Common myeloid progenitor, CD34-positive (primary cell): ENCODE measurements at regions not wholly inside any gene's neighbourhood (a gene's known extent, or its start where the extent isn't known, plus 50 kb on each side); places are given as distances from the start of the nearest gene placed in this dataset.

Source experiments
- CTCF ChIA-PET: fragments of 350-600 bp; sonication (Branson Sonifier 250); formaldehyde crosslinking; loops from one replicate; lab custom pipeline; 2021; ENCODE audit warnings: antibody characterized with exemption; lab: Charles Lee
- POLR2A ChIA-PET: fragments of 350-600 bp; sonication (Branson Sonifier 250); formaldehyde crosslinking; loops from one replicate; lab custom pipeline; 2021; ENCODE audit warnings: antibody characterized with exemption; lab: Charles Lee
- DNase-seq, 3 donors: peaks; one replicate each; pipeline versions ENCODE4 v3.0.0 to v3.0.0-alpha.2; 2013
- H3K27ac ChIP-seq, 2 experiments: 1 replicate in 1 of 2; 2 replicates in 1 of 2; pipeline ENCODE4 v1.7.0; 2013; ENCODE audit warnings: inconsistent platforms in 2 of 2, low read length in 2 of 2, mild to moderate bottlenecking in 2 of 2, low read depth in 1 of 2, moderate library complexity in 1 of 2; ENCODE audit not compliant: severe bottlenecking in 2 of 2, insufficient read depth in 1 of 2, poor library complexity in 1 of 2
- H3K27me3 ChIP-seq, 5 experiments: replicated peaks in 2 of 5; 1 replicate in 3 of 5; 2 replicates in 2 of 5; pipeline versions ENCODE4 v1.6.1 to v1.7.0; 2013; ENCODE audit warnings: low read length in 4 of 5, mild to moderate bottlenecking in 2 of 5, moderate library complexity in 2 of 5, inconsistent platforms in 1 of 5; ENCODE audit not compliant: insufficient read depth in 5 of 5, control insufficient read depth in 4 of 5
- H3K36me3 ChIP-seq, 4 experiments: 1 replicate in 2 of 4; 2 replicates in 2 of 4; pipeline versions ENCODE4 v1.6.1 to v1.7.0; 2013; ENCODE audit warnings: low read length in 3 of 4, control low read depth in 1 of 4, mild to moderate bottlenecking in 1 of 4; ENCODE audit not compliant: control insufficient read depth in 4 of 4, insufficient read depth in 4 of 4
- H3K4me1 ChIP-seq, 4 experiments: 1 replicate in 3 of 4; 2 replicates in 1 of 4; pipeline versions ENCODE4 v1.6.1 to v1.7.1; 2013; ENCODE audit warnings: low read length in 3 of 4, mild to moderate bottlenecking in 3 of 4, control low read depth in 1 of 4, inconsistent platforms in 1 of 4, moderate library complexity in 1 of 4; ENCODE audit not compliant: control insufficient read depth in 4 of 4, insufficient read depth in 4 of 4; ENCODE audit errors: control extremely low read depth in 1 of 4
- H3K4me3 ChIP-seq, 7 experiments: 1 replicate in 4 of 7; 2 replicates in 3 of 7; pipeline versions ENCODE4 v1.5.1 to v1.7.0; 2013; ENCODE audit warnings: mild to moderate bottlenecking in 7 of 7, low read length in 6 of 7, moderate library complexity in 6 of 7, inconsistent platforms in 2 of 7, low read depth in 2 of 7, control low read depth in 1 of 7; ENCODE audit not compliant: insufficient read depth in 4 of 7, control insufficient read depth in 1 of 7; ENCODE audit errors: extremely low read depth in 1 of 7
- H3K9me3 ChIP-seq, 5 experiments: 1 replicate in 4 of 5; 2 replicates in 1 of 5; pipeline versions ENCODE4 v1.6.1 to v1.7.1; 2013; ENCODE audit warnings: low read length in 4 of 5, mild to moderate bottlenecking in 2 of 5, inconsistent platforms in 1 of 5, low read depth in 1 of 5, moderate library complexity in 1 of 5; ENCODE audit not compliant: control insufficient read depth in 4 of 5, insufficient read depth in 2 of 5; ENCODE audit errors: control extremely low read depth in 1 of 5
- WGBS: methylation state at CpG from one replicate; pipeline ENCODE4 v1.1.5; 2013; ENCODE audit not compliant: insufficient coverage; 5-methylcytosine and 5-hydroxymethylcytosine counted together

DNA sequence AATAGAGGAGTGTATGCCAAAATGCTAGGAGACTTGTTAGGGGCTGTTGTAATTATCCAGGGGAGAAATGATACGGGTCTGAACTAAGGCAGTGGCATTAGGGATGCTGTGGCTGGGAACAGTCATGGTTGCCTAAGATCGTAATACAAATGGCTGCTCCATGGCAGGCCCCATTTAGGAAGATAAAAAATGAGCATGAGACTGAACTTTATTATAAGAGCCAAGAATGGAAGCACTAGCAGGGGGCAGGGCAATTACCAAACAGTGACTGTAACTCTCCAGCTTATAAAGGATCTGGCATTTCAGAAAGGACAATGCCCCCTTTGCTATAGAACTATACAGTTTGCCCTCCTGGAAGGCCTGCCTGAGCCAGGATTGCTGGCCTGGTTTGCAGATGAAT, 503.3 kb upstream of the CDH5 start:
- Histone ChIP-seq H3K36me3 (no peaks in the 10 kb centered on the region), H3K4me1 (no peaks in the 10 kb centered on the region), H3K27me3 (no peaks in the 10 kb centered on the region), H3K27ac (no peak overlapping the region), H3K9me3 (peaks cover 0 to 14% (median 0%) of the 10 kb centered on the region in 5 experiments), H3K4me3 (no peak overlapping the region)
- ChIA-PET CTCF (no interaction called here), POLR2A (no interaction called here)
- DNase-seq: no peak
- WGBS: 89% methylated on average over 2 of the region's 2 CpGs

- H3K9me3 ChIP-seq: peaks cover 0 to 14% (median 0%) of the 10 kb centered on the region in 5 experiments
- no peak for DNase-seq
- 100% methylated on average over 2 of the region's 3 CpGs for WGBS
- H3K27ac ChIP-seq: no peak overlapping the region
- no peaks in the 10 kb centered on the region for H3K27me3 ChIP-seq
- H3K36me3 ChIP-seq: no peaks in the 10 kb centered on the region
- no peak overlapping the region for H3K4me3 ChIP-seq
- POLR2A ChIA-PET: no interaction called here
- CTCF ChIA-PET: no interaction called here
- no peaks in the 10 kb centered on the region for H3K4me1 ChIP-seq
Measured at GRCh38 chr16:65861131-65861731, 505.3 kb upstream of the CDH5 start.

DNA sequence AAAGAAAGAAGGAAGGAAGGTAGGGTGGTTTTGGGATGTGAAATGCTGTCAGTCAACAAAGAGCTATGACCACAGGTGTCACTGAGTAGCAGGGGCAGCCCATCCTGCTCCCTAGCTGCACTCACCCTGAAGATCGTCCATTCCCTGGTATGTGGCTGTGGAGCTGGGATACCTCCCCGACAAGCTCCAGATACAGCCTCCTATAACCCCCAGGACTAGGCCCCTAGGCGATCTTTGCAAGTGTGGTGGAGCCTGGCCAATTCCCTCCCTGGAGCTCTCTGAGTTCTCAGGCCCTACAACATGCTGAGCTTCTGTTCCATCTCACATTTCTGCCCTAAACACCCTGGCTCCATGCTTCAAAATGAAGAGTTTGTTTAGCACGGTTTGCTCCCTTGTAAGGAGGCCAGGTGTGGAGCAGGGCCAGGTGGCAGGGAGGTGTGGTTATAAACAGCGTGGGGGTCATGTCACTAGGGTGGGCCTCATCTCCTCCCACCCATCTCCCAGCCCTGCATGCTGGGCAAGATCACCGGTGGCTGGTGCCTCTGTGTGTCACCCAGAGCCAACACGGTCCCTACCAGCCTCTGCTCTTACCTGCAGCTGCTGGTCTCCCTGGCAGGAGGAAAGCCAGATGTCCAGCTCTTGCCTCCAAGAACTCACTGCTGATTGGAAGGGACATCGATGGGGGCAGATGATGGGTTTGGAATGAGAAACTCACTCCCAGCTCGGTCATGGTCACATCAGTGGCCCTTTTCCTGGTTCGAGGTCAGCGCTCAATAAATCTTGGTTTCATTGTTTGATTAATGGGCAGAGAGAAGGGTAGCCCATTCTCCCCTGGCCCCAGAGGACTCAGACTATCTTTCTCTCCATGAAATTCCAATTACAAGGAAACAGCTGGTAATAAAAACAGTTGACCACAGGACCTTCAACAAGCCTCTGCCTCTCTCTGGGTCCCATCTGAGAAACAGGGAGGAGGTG, 511.0 kb upstream of the CDH5 start:
- CTCF ChIA-PET: no interaction called here

GRCh38 chr16:65846210-65846602, 520.3 kb upstream of the CDH5 start:
- Histone ChIP-seq H3K27me3 (peaks cover 0 to 2% (median 0%) of the 10 kb centered on the region in 5 experiments), H3K36me3 (no peaks in the 10 kb centered on the region), H3K4me1 (no peaks in the 10 kb centered on the region), H3K9me3 (no peaks in the 10 kb centered on the region), H3K4me3 (no peak overlapping the region), H3K27ac (no peak overlapping the region)
- POLR2A ChIA-PET: no interaction called here
- CTCF ChIA-PET: no interaction called here
- WGBS: 100% methylated on average over 1 of the region's 1 CpG
- DNase-seq: no peak

More for the DNA sequence above, 511.0 kb upstream of the CDH5 start:
- Histone ChIP-seq H3K27me3 (no peaks in the 10 kb centered on the region), H3K36me3 (no peaks in the 10 kb centered on the region), H3K4me3 (no peak overlapping the region), H3K27ac (no peak overlapping the region), H3K4me1 (no peaks in the 10 kb centered on the region), H3K9me3 (peaks cover 0 to 6% (median 2%) of the 10 kb centered on the region in 5 experiments)
- DNase-seq: no peak
- 89% methylated on average over 7 of the region's 11 CpGs for WGBS
- POLR2A ChIA-PET: no interaction called here

- Histone ChIP-seq H3K27me3 (peaks cover 0 to 2% (median 0%) of the 10 kb centered on the region in 5 experiments), H3K9me3 (no peaks in the 10 kb centered on the region), H3K27ac (no peak overlapping the region), H3K4me1 (no peaks in the 10 kb centered on the region), H3K4me3 (no peak overlapping the region), H3K36me3 (no peaks in the 10 kb centered on the region)
- 70% methylated on average over 2 of the region's 4 CpGs for WGBS
- POLR2A ChIA-PET: no interaction called here
- CTCF ChIA-PET: no interaction called here
- DNase-seq: no peak
Measured at GRCh38 chr16:65845466-65846209, 520.9 kb upstream of the CDH5 start.

DNA sequence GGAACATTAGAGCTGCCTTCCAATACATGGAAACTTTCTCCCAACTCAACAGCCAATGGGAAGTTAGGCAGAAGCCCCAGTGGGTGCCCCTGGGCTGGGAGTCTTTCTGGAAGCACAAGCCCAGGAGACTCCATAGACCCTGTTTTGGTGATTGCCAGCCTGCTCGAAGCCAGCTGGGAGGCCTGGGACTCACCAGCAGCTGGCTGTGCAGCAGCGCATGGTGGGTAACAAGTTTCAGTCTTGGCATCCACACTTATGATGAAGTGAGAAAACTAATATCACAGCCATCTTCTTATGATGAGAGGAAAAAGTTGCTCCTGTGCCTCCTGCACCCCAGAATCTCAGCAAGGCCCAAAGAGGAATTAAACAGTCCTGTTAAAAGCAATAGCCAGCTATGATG, 522.5 kb upstream of the CDH5 start:
- H3K27me3 ChIP-seq: peaks cover 0 to 2% (median 0%) of the 10 kb centered on the region in 5 experiments
- no peak overlapping the region for H3K27ac ChIP-seq
- DNase-seq: no peak
- H3K9me3 ChIP-seq: no peaks in the 10 kb centered on the region
- POLR2A ChIA-PET: no interaction called here
- WGBS: 89% methylated on average over 2 of the region's 2 CpGs
- CTCF ChIA-PET: no interaction called here
- H3K4me3 ChIP-seq: no peak overlapping the region
- H3K36me3 ChIP-seq: no peaks in the 10 kb centered on the region
- H3K4me1 ChIP-seq: no peaks in the 10 kb centered on the region
